ENCODE measurements at regions not wholly inside any gene's neighbourhood (a gene's known extent, or its start where the extent isn't known, plus 50 kb on each side); places are given as distances from the start of the nearest gene placed in this dataset.

DNA sequence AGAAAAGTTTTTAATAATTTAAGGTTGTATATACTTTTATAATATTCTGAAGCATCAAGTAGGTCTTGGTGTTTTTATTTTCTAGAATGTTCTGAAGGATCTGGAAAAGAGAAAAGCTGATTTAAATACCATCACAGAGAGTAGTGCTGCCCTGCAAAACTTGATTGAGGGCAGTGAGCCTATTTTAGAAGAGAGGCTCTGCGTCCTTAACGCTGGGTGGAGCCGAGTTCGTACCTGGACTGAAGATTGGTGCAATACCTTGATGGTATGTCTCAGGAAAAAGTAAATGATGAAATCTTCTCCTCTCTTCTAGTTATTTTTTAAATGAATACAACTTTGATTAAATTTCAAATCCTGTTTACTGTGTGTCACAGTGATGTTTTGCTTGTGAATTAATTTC lies 225.7 kb downstream of the UTRN start:
- CTCF ChIA-PET: no interaction called here
- intact Hi-C loops (cut with micrococcal nuclease): no loop called here
- Histone ChIP-seq H3K27me3 (ENCODE audit: low read length) (no peaks in the 10 kb centered on the region), H3K9me2 (replicated peaks; ENCODE audit: low read length) (no peaks in the 10 kb centered on the region), H3K27ac (ENCODE audit: low read length) (no peak overlapping the region), H3K36me3 (ENCODE audit: low read depth, low read length) (no peaks in the 10 kb centered on the region), H2AFZ (ENCODE audit: low read length) (no peak overlapping the region), H3F3A (ENCODE audit: low read length, unreplicated experiment) (no peaks in the 10 kb centered on the region), H3K79me2 (ENCODE audit: low read length) (no peaks in the 10 kb centered on the region), H4K20me1 (ENCODE audit: low read length) (no peaks in the 10 kb centered on the region), H3K4me3 (ENCODE audit: low read length) (no peak overlapping the region), H3K4me2 (ENCODE audit: low read length) (no peak overlapping the region), H3K9me3 (ENCODE audit: low read length) (no peaks in the 10 kb centered on the region), H3K9ac (ENCODE audit: low read length) (no peak overlapping the region), H3K4me1 (ENCODE audit: insufficient read depth, low read length) (no peaks in the 10 kb centered on the region)
- ATAC-seq (no peak), DNase-seq (no peak)
- POLR2A ChIA-PET (ENCODE audit: unreplicated experiment): no interaction called here
- BruUV-seq (replicated peaks): no TSS peak
- TF ChIP-seq CTCF (conservative IDR thresholded peaks at IDR 0.05; ENCODE audit: low read depth, low read length) (no peak), EZH2 (IDR thresholded peaks at IDR 0.05; ENCODE audit: low read length, unreplicated experiment) (no peak), EZH2phosphoT487 (IDR thresholded peaks at IDR 0.05; ENCODE audit: borderline replicate concordance, low read length) (no peak)

GRCh38 chr6:144515761-144516160 lies 230.6 kb downstream of the UTRN start:
- Histone ChIP-seq H3K9me3 (ENCODE audit: low read length) (no peaks in the 10 kb centered on the region), H3K4me2 (ENCODE audit: low read length) (no peak overlapping the region), H3K27ac (ENCODE audit: low read length) (no peak overlapping the region), H3F3A (ENCODE audit: low read length, unreplicated experiment) (no peaks in the 10 kb centered on the region), H3K4me1 (ENCODE audit: insufficient read depth, low read length) (no peaks in the 10 kb centered on the region), H3K79me2 (ENCODE audit: low read length) (no peaks in the 10 kb centered on the region), H3K27me3 (ENCODE audit: low read length) (no peaks in the 10 kb centered on the region), H3K9me2 (replicated peaks; ENCODE audit: low read length) (no peaks in the 10 kb centered on the region), H3K4me3 (ENCODE audit: low read length) (no peak overlapping the region), H3K9ac (ENCODE audit: low read length) (no peak overlapping the region), H4K20me1 (ENCODE audit: low read length) (no peaks in the 10 kb centered on the region), H3K36me3 (ENCODE audit: low read depth, low read length) (peaks cover 6% of the 10 kb centered on the region; the same call in 1 of the 2 replicates), H2AFZ (ENCODE audit: low read length) (no peak overlapping the region)
- no peak for TF ChIP-seq CTCF (conservative IDR thresholded peaks at IDR 0.05; ENCODE audit: low read depth, low read length)
- TF ChIP-seq EZH2phosphoT487 (IDR thresholded peaks at IDR 0.05; ENCODE audit: borderline replicate concordance, low read length): no peak
- TF ChIP-seq EZH2 (IDR thresholded peaks at IDR 0.05; ENCODE audit: low read length, unreplicated experiment): no peak
- no TSS peak for BruUV-seq (replicated peaks)
- ChIA-PET POLR2A (ENCODE audit: unreplicated experiment) (no interaction called here), CTCF (no interaction called here)
- no peak for ATAC-seq
- intact Hi-C loops (cut with micrococcal nuclease): no loop called here
- DNase-seq: no peak

DNA sequence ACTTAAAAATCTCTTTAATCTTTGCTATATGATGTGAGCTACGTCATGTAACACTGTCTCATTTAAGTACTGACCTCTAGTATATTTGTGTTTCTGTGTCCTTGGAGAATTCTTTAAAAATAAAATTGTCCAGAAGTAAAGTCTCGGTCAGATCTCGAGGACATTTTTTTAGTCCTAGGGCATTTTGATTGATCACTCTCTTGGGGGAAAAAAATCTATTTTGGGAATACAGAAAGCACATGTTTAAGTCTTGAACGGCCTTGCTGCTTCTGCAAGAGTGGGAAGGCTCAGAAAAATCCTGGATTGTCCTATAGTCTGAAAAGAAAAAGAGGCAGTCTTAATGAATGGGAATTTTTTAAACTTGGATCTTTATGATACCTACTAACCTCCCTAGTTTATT lies 234.3 kb downstream of the UTRN start:
- Histone ChIP-seq H3K36me3 (ENCODE audit: low read depth, low read length) (peaks cover 6% of the 10 kb centered on the region; the same call in 1 of the 2 replicates), H3K4me2 (ENCODE audit: low read length) (no peak overlapping the region), H3K27ac (ENCODE audit: low read length) (no peak overlapping the region), H3K9ac (ENCODE audit: low read length) (no peak overlapping the region), H4K20me1 (ENCODE audit: low read length) (no peaks in the 10 kb centered on the region), H3K79me2 (ENCODE audit: low read length) (no peaks in the 10 kb centered on the region), H3K4me3 (ENCODE audit: low read length) (no peak overlapping the region), H3K9me3 (ENCODE audit: low read length) (no peaks in the 10 kb centered on the region), H3K9me2 (replicated peaks; ENCODE audit: low read length) (no peaks in the 10 kb centered on the region), H2AFZ (ENCODE audit: low read length) (no peak overlapping the region), H3K27me3 (ENCODE audit: low read length) (no peaks in the 10 kb centered on the region), H3F3A (ENCODE audit: low read length, unreplicated experiment) (no peaks in the 10 kb centered on the region), H3K4me1 (ENCODE audit: insufficient read depth, low read length) (no peaks in the 10 kb centered on the region)
- ATAC-seq (no peak), DNase-seq (no peak)
- POLR2A ChIA-PET (ENCODE audit: unreplicated experiment): no interaction called here
- CTCF ChIA-PET: no interaction called here
- intact Hi-C loops (cut with micrococcal nuclease): no loop called here
- TF ChIP-seq EZH2 (IDR thresholded peaks at IDR 0.05; ENCODE audit: low read length, unreplicated experiment): no peak
- no peak for TF ChIP-seq EZH2phosphoT487 (IDR thresholded peaks at IDR 0.05; ENCODE audit: borderline replicate concordance, low read length)
- no peak for TF ChIP-seq CTCF (conservative IDR thresholded peaks at IDR 0.05; ENCODE audit: low read depth, low read length)
- BruUV-seq (replicated peaks): no TSS peak

Data from PC-3 (cell line).